Naive thymus-derived CD4-positive, alpha-beta T cell (primary cell): ENCODE measurements at regions not wholly inside any gene's neighbourhood (a gene's known extent, or its start where the extent isn't known, plus 50 kb on each side); places are given as distances from the start of the nearest gene placed in this dataset.

ENCODE experiments used
- ATAC-seq: fragments of 150-1000 bp; cut with Tn5 transposase; 2 replicates; pipeline ENCODE4 v1.10.0; 2021; ENCODE audit warnings: mild to moderate bottlenecking, moderate library complexity
- CTCF ChIA-PET: fragments of 350-600 bp; sonication (Branson Sonifier 250); formaldehyde crosslinking; loops from one replicate; lab custom pipeline; 2021; ENCODE audit warnings: antibody characterized with exemption; lab: Charles Lee
- POLR2A ChIA-PET: fragments of 350-600 bp; sonication (Branson Sonifier 250); formaldehyde crosslinking; loops from one replicate; lab custom pipeline; 2021; ENCODE audit warnings: antibody characterized with exemption, inconsistent platforms; lab: Charles Lee
- DNase-seq, 9 donors: peaks; one replicate each; pipeline versions ENCODE4 v3.0.0 to v3.0.0-alpha.2; 2020 to 2022; ENCODE audit warnings: mixed read lengths in 1 of 9
- H3K27ac ChIP-seq: one replicate; pipeline ENCODE4 v1.7.0; 2013; ENCODE audit warnings: mild to moderate bottlenecking, low read depth, low read length, moderate library complexity
- H3K27me3 ChIP-seq, 2 donors: one replicate each; pipeline ENCODE4 v1.7.0; 2013; ENCODE audit warnings: low read length in 2 of 2, mild to moderate bottlenecking in 2 of 2, moderate library complexity in 2 of 2; ENCODE audit not compliant: control insufficient read depth in 2 of 2, insufficient read depth in 2 of 2
- H3K36me3 ChIP-seq, 3 experiments: 1 replicate in 2 of 3; 2 replicates in 1 of 3; pipeline ENCODE4 v1.7.0; 2013; ENCODE audit warnings: low read length in 3 of 3, mild to moderate bottlenecking in 3 of 3, moderate library complexity in 1 of 3; ENCODE audit not compliant: insufficient read depth in 3 of 3, control insufficient read depth in 2 of 3
- H3K4me1 ChIP-seq, 2 donors: one replicate each; pipeline ENCODE4 v1.7.0; 2013; ENCODE audit warnings: low read length in 2 of 2, mild to moderate bottlenecking in 2 of 2, moderate library complexity in 1 of 2; ENCODE audit not compliant: control insufficient read depth in 2 of 2, insufficient read depth in 2 of 2
- H3K4me3 ChIP-seq: 2 replicates; pipeline ENCODE4 v1.7.0; 2013; ENCODE audit warnings: mild to moderate bottlenecking, low read length
- H3K9me3 ChIP-seq, 3 experiments: 1 replicate in 2 of 3; 2 replicates in 1 of 3; pipeline ENCODE4 v1.7.0; 2013; ENCODE audit warnings: low read length in 3 of 3; ENCODE audit not compliant: control insufficient read depth in 2 of 3
- H3K27ac Mint-ChIP-seq, 9 donors: one replicate each; pipeline ENCODE4 v1.8.0; 2020 to 2022; ENCODE audit warnings: mixed read lengths in 9 of 9, mild to moderate bottlenecking in 8 of 9, moderate library complexity in 5 of 9, inconsistent platforms in 2 of 9
- H3K27me3 Mint-ChIP-seq, 5 donors: one replicate each; pipeline ENCODE4 v1.8.0; 2021 to 2022; ENCODE audit warnings: mixed read lengths in 5 of 5, mild to moderate bottlenecking in 1 of 5
- H3K36me3 Mint-ChIP-seq, 5 donors: one replicate each; pipeline ENCODE4 v1.8.0; 2020 to 2022; ENCODE audit warnings: mixed read lengths in 5 of 5, mild to moderate bottlenecking in 3 of 5, inconsistent platforms in 1 of 5
- H3K4me1 Mint-ChIP-seq, 7 donors: one replicate each; pipeline ENCODE4 v1.8.0; 2020 to 2022; ENCODE audit warnings: mixed read lengths in 7 of 7, mild to moderate bottlenecking in 3 of 7, inconsistent platforms in 1 of 7
- H3K4me3 Mint-ChIP-seq, 10 donors: one replicate each; pipeline ENCODE4 v1.8.0; 2020 to 2022; ENCODE audit warnings: mild to moderate bottlenecking in 10 of 10, mixed read lengths in 10 of 10, moderate library complexity in 6 of 10, inconsistent platforms in 2 of 10
- H3K9me3 Mint-ChIP-seq, 11 donors: one replicate each; pipeline ENCODE4 v1.8.0; 2020 to 2022; ENCODE audit warnings: mixed read lengths in 11 of 11, mild to moderate bottlenecking in 4 of 11, inconsistent platforms in 1 of 11, moderate library complexity in 1 of 11
- intact Hi-C, 2 donors: fragments of 100-400 bp; cut with micrococcal nuclease; formaldehyde crosslinking; loops; one replicate each; pipeline ENCODE4 v1.15.1; 2023

- H3K9me3 ChIP-seq = no peaks in the 10 kb centered on the region
- H3K27me3 ChIP-seq = no peaks in the 10 kb centered on the region
- H3K27ac ChIP-seq = no peak overlapping the region
- ChIA-PET POLR2A (no interaction called here), CTCF (interaction anchor here (11.9 kb wide), 1 partner anchor 311 kb away, joined by 163 read pairs; no protein-coding TSS in a partner anchor)
- no peaks in the 10 kb centered on the region for H3K4me1 ChIP-seq
- H3K4me1 Mint-ChIP-seq = peaks cover 0 to 2% (median 0%) of the 10 kb centered on the region in 7 donors
- intact Hi-C loops = no loop called here
- H3K4me3 Mint-ChIP-seq = no peak overlapping the region
- DNase-seq = no peak
- H3K36me3 ChIP-seq = no peaks in the 10 kb centered on the region
- no peaks in the 10 kb centered on the region for H3K36me3 Mint-ChIP-seq
- H3K4me3 ChIP-seq = no peak overlapping the region
- no peak for ATAC-seq
- H3K27ac Mint-ChIP-seq = no peak overlapping the region
- peaks cover 0 to 2% (median 0%) of the 10 kb centered on the region in 11 donors for H3K9me3 Mint-ChIP-seq
- peaks cover 0 to 12% (median 6%) of the 10 kb centered on the region in 5 donors for H3K27me3 Mint-ChIP-seq
Measured at GRCh38 chr5:152137063-152137462, 212.4 kb upstream of the GLRA1 start.

- H3K27me3 Mint-ChIP-seq = peaks cover 0 to 12% (median 6%) of the 10 kb centered on the region in 5 donors
- H3K9me3 ChIP-seq = no peaks in the 10 kb centered on the region
- no peak overlapping the region for H3K4me3 ChIP-seq
- H3K27me3 ChIP-seq = no peaks in the 10 kb centered on the region
- no peak overlapping the region for H3K27ac Mint-ChIP-seq
- DNase-seq (no peak), ATAC-seq (no peak)
- no peaks in the 10 kb centered on the region for H3K36me3 ChIP-seq
- intact Hi-C loops = no loop called here
- ChIA-PET POLR2A (no interaction called here), CTCF (interaction anchor here (11.9 kb wide), 1 partner anchor 310 kb away, joined by 163 read pairs; no protein-coding TSS in a partner anchor)
- no peaks in the 10 kb centered on the region for H3K4me1 ChIP-seq
- peaks cover 0 to 2% (median 0%) of the 10 kb centered on the region in 11 donors for H3K9me3 Mint-ChIP-seq
- H3K4me1 Mint-ChIP-seq = peaks cover 0 to 2% (median 0%) of the 10 kb centered on the region in 7 donors
- H3K36me3 Mint-ChIP-seq = no peaks in the 10 kb centered on the region
- H3K27ac ChIP-seq = no peak overlapping the region
- H3K4me3 Mint-ChIP-seq = no peak overlapping the region
Measured at GRCh38 chr5:152136321-152136720, 211.7 kb upstream of the GLRA1 start.

GRCh38 chr5:152135827-152136226 lies 211.2 kb upstream of the GLRA1 start:
- ChIA-PET POLR2A (no interaction called here), CTCF (interaction anchor here (0.6 kb wide), 1 partner anchor 311 kb away, joined by 3 read pairs; no protein-coding TSS in a partner anchor)

GRCh38 chr5:152125661-152126205 lies 201.1 kb upstream of the GLRA1 start:
- ChIA-PET CTCF (no interaction called here), POLR2A (no interaction called here)
- Histone ChIP-seq H3K4me3 (no peak overlapping the region), H3K27ac (no peak overlapping the region), H3K4me1 (no peaks in the 10 kb centered on the region), H3K9me3 (no peaks in the 10 kb centered on the region), H3K36me3 (no peaks in the 10 kb centered on the region), H3K27me3 (no peaks in the 10 kb centered on the region)
- H3K27ac Mint-ChIP-seq = no peak overlapping the region
- no peaks in the 10 kb centered on the region for H3K9me3 Mint-ChIP-seq
- no peak for DNase-seq
- no peak overlapping the region for H3K4me3 Mint-ChIP-seq
- ATAC-seq = no peak
- H3K27me3 Mint-ChIP-seq = peaks cover 0 to 13% (median 0%) of the 10 kb centered on the region in 5 donors
- no peaks in the 10 kb centered on the region for H3K4me1 Mint-ChIP-seq
- H3K36me3 Mint-ChIP-seq = no peaks in the 10 kb centered on the region
- intact Hi-C loops = no loop called here

More at GRCh38 chr5:152135827-152136226, 211.2 kb upstream of the GLRA1 start:
- H3K27me3 Mint-ChIP-seq = peaks cover 0 to 12% (median 6%) of the 10 kb centered on the region in 5 donors
- no peaks in the 10 kb centered on the region for H3K4me1 ChIP-seq
- intact Hi-C loops = no loop called here
- H3K36me3 ChIP-seq = no peaks in the 10 kb centered on the region
- H3K27ac ChIP-seq = no peak overlapping the region
- no peak overlapping the region for H3K4me3 ChIP-seq
- DNase-seq (no peak), ATAC-seq (no peak)
- H3K27ac Mint-ChIP-seq = no peak overlapping the region
- H3K9me3 Mint-ChIP-seq = peaks cover 0 to 2% (median 0%) of the 10 kb centered on the region in 11 donors
- no peaks in the 10 kb centered on the region for H3K36me3 Mint-ChIP-seq
- no peaks in the 10 kb centered on the region for H3K27me3 ChIP-seq
- H3K4me3 Mint-ChIP-seq = no peak overlapping the region
- H3K9me3 ChIP-seq = no peaks in the 10 kb centered on the region
- H3K4me1 Mint-ChIP-seq = peaks cover 0 to 2% (median 0%) of the 10 kb centered on the region in 7 donors

- ATAC-seq (no peak), DNase-seq (no peak)
- H3K4me1 ChIP-seq = no peaks in the 10 kb centered on the region
- no peak overlapping the region for H3K4me3 Mint-ChIP-seq
- H3K4me1 Mint-ChIP-seq = no peaks in the 10 kb centered on the region
- H3K27ac ChIP-seq = no peak overlapping the region
- no peaks in the 10 kb centered on the region for H3K9me3 ChIP-seq
- ChIA-PET CTCF (interaction anchor here (0.6 kb wide), 1 partner anchor 9 kb away, joined by 3 read pairs; no protein-coding TSS in a partner anchor), POLR2A (no interaction called here)
- peaks cover 0 to 4% (median 0%) of the 10 kb centered on the region in 11 donors for H3K9me3 Mint-ChIP-seq
- peaks cover 0 to 18% (median 0%) of the 10 kb centered on the region in 5 donors for H3K27me3 Mint-ChIP-seq
- H3K36me3 Mint-ChIP-seq = no peaks in the 10 kb centered on the region
- intact Hi-C loops = no loop called here
- H3K27me3 ChIP-seq = no peaks in the 10 kb centered on the region
- H3K4me3 ChIP-seq = no peak overlapping the region
- H3K36me3 ChIP-seq = no peaks in the 10 kb centered on the region
- no peak overlapping the region for H3K27ac Mint-ChIP-seq
Measured at GRCh38 chr5:152124409-152125041, 199.9 kb upstream of the GLRA1 start.

GRCh38 chr5:152118676-152119470 lies 194.2 kb upstream of the GLRA1 start:
- Mint-ChIP-seq H3K4me1 (no peaks in the 10 kb centered on the region), H3K9me3 (peaks cover 0 to 11% (median 0%) of the 10 kb centered on the region in 11 donors), H3K4me3 (no peak overlapping the region), H3K36me3 (no peaks in the 10 kb centered on the region), H3K27ac (no peak overlapping the region), H3K27me3 (peaks cover 0 to 5% (median 0%) of the 10 kb centered on the region in 5 donors)
- CTCF ChIA-PET = no interaction called here
- no peaks in the 10 kb centered on the region for H3K9me3 ChIP-seq
- POLR2A ChIA-PET = no interaction called here
- no peaks in the 10 kb centered on the region for H3K4me1 ChIP-seq
- intact Hi-C loops = no loop called here
- H3K36me3 ChIP-seq = no peaks in the 10 kb centered on the region
- H3K27ac ChIP-seq = no peak overlapping the region
- no peaks in the 10 kb centered on the region for H3K27me3 ChIP-seq
- ATAC-seq (no peak), DNase-seq (no peak)
- no peak overlapping the region for H3K4me3 ChIP-seq
